ENCODE measurements at regions not wholly inside any gene's neighbourhood (a gene's known extent, or its start where the extent isn't known, plus 50 kb on each side); places are given as distances from the start of the nearest gene placed in this dataset.

DNA sequence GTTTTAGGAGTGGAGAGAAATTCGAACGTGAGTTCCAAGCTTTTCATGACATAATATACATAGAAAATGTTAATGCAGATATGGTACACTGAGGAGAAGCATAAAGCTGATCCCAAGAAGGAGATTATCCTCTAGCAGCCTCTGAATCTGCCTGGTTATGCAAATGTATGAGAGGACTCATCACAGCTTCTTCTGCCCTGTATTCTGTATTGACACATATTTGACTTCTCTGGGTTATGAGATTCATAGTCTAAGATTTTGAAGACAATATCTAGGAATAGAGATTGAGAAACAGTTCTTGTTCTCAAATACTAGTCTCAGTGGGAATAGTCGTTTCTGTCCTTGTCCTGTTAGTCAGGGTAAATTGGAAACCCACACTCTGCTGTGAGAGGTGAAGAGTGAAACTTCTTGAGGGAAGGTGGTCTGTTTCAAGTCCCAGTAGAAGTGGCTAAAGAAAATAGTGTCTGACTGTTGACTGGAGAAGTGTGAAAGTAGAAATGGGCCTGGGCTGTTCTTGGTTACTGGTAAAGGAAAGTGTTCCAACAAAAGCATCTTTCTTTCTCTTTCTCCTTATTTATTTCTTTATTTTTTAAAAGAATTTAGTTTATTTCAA lies 1356.6 kb downstream of the SLITRK5 start:
- no peak for DNase-seq (ENCODE audit: low spot score)
- H3K9me3 ChIP-seq (ENCODE audit: control insufficient read depth in 4 of 4, low read length in 3 of 4) = no peaks in the 10 kb centered on the region
- H3K4me1 ChIP-seq (ENCODE audit: control insufficient read depth in 4 of 4, insufficient read depth in 4 of 4, low read length in 3 of 4) = no peaks in the 10 kb centered on the region
- no peaks in the 10 kb centered on the region for H3K36me3 ChIP-seq (ENCODE audit: control insufficient read depth in 4 of 4, insufficient read depth in 3 of 4, low read depth in 1 of 4, low read length in 3 of 4)
- no peak overlapping the region for H3K27ac ChIP-seq (ENCODE audit: low read depth in 1 of 2, low read length in 2 of 2)
- WGBS = 54% methylated on average over 3 of the region's 3 CpGs
- H3K9ac ChIP-seq (ENCODE audit: low read depth in 1 of 2, low read length in 2 of 2) = no peak overlapping the region
- no peak overlapping the region for H3K4me3 ChIP-seq (ENCODE audit: low read depth in 1 of 3, low read length in 3 of 3)
- TF ChIP-seq TAF1 (conservative IDR thresholded peaks at IDR 0.05) (no peak), NR2F2 (IDR thresholded peaks at IDR 0.05) (no peak), GABPA (IDR thresholded peaks at IDR 0.05 in 1 of 2, conservative IDR thresholded peaks at IDR 0.05 in 1 of 2) (no peak), SP1 (IDR thresholded peaks at IDR 0.05) (no peak)
- TF ChIP-seq, protein P1, sequence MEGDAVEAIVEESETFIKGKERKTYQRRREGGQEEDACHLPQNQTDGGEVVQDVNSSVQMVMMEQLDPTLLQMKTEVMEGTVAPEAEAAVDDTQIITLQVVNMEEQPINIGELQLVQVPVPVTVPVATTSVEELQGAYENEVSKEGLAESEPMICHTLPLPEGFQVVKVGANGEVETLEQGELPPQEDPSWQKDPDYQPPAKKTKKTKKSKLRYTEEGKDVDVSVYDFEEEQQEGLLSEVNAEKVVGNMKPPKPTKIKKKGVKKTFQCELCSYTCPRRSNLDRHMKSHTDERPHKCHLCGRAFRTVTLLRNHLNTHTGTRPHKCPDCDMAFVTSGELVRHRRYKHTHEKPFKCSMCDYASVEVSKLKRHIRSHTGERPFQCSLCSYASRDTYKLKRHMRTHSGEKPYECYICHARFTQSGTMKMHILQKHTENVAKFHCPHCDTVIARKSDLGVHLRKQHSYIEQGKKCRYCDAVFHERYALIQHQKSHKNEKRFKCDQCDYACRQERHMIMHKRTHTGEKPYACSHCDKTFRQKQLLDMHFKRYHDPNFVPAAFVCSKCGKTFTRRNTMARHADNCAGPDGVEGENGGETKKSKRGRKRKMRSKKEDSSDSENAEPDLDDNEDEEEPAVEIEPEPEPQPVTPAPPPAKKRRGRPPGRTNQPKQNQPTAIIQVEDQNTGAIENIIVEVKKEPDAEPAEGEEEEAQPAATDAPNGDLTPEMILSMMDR (IDR thresholded peaks at IDR 0.05; ENCODE audit: low read depth, low read length, missing input control) = no peak
- no peaks in the 10 kb centered on the region for H3K27me3 ChIP-seq (ENCODE audit: control insufficient read depth in 4 of 4, insufficient read depth in 4 of 4, low read length in 3 of 4)

DNA sequence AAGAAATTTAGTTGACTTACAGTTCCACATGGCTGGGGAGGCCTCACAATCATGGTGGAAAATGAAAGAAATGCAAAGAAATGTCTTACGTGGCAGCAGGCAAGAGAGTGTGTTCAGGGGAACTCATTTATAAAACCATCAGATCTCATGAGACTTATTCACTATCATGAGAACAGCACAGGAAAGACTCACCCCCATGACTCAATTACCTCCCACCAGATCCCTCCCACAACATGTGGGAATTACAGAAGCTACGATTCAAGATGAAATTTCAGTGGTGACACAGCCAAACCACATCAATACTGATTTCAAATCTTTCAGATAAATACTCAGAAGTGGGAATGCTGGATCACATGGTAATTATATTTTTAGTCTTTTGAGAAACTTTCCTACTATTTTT lies 1357.9 kb downstream of the SLITRK5 start:
- 66% methylated on average over 2 of the region's 2 CpGs for WGBS
- DNase-seq (ENCODE audit: low spot score) = no peak
- Histone ChIP-seq H3K9me3 (ENCODE audit: control insufficient read depth in 4 of 4, low read length in 3 of 4) (no peaks in the 10 kb centered on the region), H3K4me3 (ENCODE audit: low read depth in 1 of 3, low read length in 3 of 3) (no peak overlapping the region), H3K4me1 (ENCODE audit: control insufficient read depth in 4 of 4, insufficient read depth in 4 of 4, low read length in 3 of 4) (no peaks in the 10 kb centered on the region), H3K9ac (ENCODE audit: low read depth in 1 of 2, low read length in 2 of 2) (no peak overlapping the region), H3K27me3 (ENCODE audit: control insufficient read depth in 4 of 4, insufficient read depth in 4 of 4, low read length in 3 of 4) (no peaks in the 10 kb centered on the region), H3K27ac (ENCODE audit: low read depth in 1 of 2, low read length in 2 of 2) (no peak overlapping the region), H3K36me3 (ENCODE audit: control insufficient read depth in 4 of 4, insufficient read depth in 3 of 4, low read depth in 1 of 4, low read length in 3 of 4) (no peaks in the 10 kb centered on the region)
- TF ChIP-seq, protein P2, sequence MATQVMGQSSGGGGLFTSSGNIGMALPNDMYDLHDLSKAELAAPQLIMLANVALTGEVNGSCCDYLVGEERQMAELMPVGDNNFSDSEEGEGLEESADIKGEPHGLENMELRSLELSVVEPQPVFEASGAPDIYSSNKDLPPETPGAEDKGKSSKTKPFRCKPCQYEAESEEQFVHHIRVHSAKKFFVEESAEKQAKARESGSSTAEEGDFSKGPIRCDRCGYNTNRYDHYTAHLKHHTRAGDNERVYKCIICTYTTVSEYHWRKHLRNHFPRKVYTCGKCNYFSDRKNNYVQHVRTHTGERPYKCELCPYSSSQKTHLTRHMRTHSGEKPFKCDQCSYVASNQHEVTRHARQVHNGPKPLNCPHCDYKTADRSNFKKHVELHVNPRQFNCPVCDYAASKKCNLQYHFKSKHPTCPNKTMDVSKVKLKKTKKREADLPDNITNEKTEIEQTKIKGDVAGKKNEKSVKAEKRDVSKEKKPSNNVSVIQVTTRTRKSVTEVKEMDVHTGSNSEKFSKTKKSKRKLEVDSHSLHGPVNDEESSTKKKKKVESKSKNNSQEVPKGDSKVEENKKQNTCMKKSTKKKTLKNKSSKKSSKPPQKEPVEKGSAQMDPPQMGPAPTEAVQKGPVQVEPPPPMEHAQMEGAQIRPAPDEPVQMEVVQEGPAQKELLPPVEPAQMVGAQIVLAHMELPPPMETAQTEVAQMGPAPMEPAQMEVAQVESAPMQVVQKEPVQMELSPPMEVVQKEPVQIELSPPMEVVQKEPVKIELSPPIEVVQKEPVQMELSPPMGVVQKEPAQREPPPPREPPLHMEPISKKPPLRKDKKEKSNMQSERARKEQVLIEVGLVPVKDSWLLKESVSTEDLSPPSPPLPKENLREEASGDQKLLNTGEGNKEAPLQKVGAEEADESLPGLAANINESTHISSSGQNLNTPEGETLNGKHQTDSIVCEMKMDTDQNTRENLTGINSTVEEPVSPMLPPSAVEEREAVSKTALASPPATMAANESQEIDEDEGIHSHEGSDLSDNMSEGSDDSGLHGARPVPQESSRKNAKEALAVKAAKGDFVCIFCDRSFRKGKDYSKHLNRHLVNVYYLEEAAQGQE (IDR thresholded peaks at IDR 0.05) = no peak
- no peak for TF ChIP-seq SP1 (IDR thresholded peaks at IDR 0.05)
- TF ChIP-seq FOXA2 (IDR thresholded peaks at IDR 0.05) = no peak
- no peak for TF ChIP-seq EGR1 (IDR thresholded peaks at IDR 0.05; ENCODE audit: low read depth in 2 of 2)
- no peak for TF ChIP-seq GABPA (IDR thresholded peaks at IDR 0.05 in 1 of 2, conservative IDR thresholded peaks at IDR 0.05 in 1 of 2)
- TF ChIP-seq JUND (IDR thresholded peaks at IDR 0.05) = no peak
- TF ChIP-seq NR2F2 (IDR thresholded peaks at IDR 0.05) = no peak
- TF ChIP-seq TAF1 (conservative IDR thresholded peaks at IDR 0.05) = no peak
- TF ChIP-seq RAD21 (IDR thresholded peaks at IDR 0.05) = no peak
- TF ChIP-seq, protein P1 (IDR thresholded peaks at IDR 0.05; ENCODE audit: low read depth, low read length, missing input control) = no peak
- TF ChIP-seq, protein P3, sequence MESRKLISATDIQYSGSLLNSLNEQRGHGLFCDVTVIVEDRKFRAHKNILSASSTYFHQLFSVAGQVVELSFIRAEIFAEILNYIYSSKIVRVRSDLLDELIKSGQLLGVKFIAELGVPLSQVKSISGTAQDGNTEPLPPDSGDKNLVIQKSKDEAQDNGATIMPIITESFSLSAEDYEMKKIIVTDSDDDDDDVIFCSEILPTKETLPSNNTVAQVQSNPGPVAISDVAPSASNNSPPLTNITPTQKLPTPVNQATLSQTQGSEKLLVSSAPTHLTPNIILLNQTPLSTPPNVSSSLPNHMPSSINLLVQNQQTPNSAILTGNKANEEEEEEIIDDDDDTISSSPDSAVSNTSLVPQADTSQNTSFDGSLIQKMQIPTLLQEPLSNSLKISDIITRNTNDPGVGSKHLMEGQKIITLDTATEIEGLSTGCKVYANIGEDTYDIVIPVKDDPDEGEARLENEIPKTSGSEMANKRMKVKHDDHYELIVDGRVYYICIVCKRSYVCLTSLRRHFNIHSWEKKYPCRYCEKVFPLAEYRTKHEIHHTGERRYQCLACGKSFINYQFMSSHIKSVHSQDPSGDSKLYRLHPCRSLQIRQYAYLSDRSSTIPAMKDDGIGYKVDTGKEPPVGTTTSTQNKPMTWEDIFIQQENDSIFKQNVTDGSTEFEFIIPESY (IDR thresholded peaks at IDR 0.05) = no peak
- TF ChIP-seq, protein P4, sequence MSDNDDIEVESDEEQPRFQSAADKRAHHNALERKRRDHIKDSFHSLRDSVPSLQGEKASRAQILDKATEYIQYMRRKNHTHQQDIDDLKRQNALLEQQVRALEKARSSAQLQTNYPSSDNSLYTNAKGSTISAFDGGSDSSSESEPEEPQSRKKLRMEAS (IDR thresholded peaks at IDR 0.05) = no peak
- no peak for TF ChIP-seq YY1 (IDR thresholded peaks at IDR 0.05)
- no peak for TF ChIP-seq HNF4A (conservative IDR thresholded peaks at IDR 0.05)
- TF ChIP-seq FOXA1 (IDR thresholded peaks at IDR 0.05) = no peak
- TF ChIP-seq HNF4G (IDR thresholded peaks at IDR 0.05) = no peak
- TF ChIP-seq RXRA (IDR thresholded peaks at IDR 0.05) = no peak

Measured in liver (tissue), 8 donors.